Thymus (tissue), 11 donors: ENCODE measurements at regions not wholly inside any gene's neighbourhood (a gene's known extent, or its start where the extent isn't known, plus 50 kb on each side); places are given as distances from the start of the nearest gene placed in this dataset.

ENCODE experiments used
- DNase-seq, 9 donors: peaks; one replicate each; pipeline ENCODE4 v3.0.0-alpha.2; 2013; ENCODE audit warnings: low spot score in 9 of 9, low read depth in 6 of 9, missing footprints in 1 of 9
- H3K27ac ChIP-seq, 2 donors: one replicate each; pipeline ENCODE4 v1.5.1; 2013; ENCODE audit warnings: control low read depth in 1 of 2, low read depth in 1 of 2, low read length in 1 of 2, mild to moderate bottlenecking in 1 of 2, moderate library complexity in 1 of 2
- H3K27me3 ChIP-seq, 2 donors: one replicate each; pipeline ENCODE4 v1.5.1; 2013; ENCODE audit warnings: low read length in 1 of 2; ENCODE audit not compliant: control insufficient read depth in 2 of 2, insufficient read depth in 1 of 2
- H3K36me3 ChIP-seq, 2 donors: one replicate each; pipeline ENCODE4 v1.5.1; 2013; ENCODE audit warnings: low read length in 1 of 2, mild to moderate bottlenecking in 1 of 2, moderate library complexity in 1 of 2; ENCODE audit not compliant: control insufficient read depth in 2 of 2, insufficient read depth in 2 of 2
- H3K4me1 ChIP-seq, 2 donors: one replicate each; pipeline ENCODE4 v1.5.1; 2013; ENCODE audit warnings: low read length in 2 of 2; ENCODE audit not compliant: control insufficient read depth in 2 of 2, insufficient read depth in 2 of 2
- H3K4me3 ChIP-seq, 2 donors: one replicate each; pipeline ENCODE4 v1.5.1; 2013; ENCODE audit warnings: low read length in 2 of 2, control low read depth in 1 of 2, mild to moderate bottlenecking in 1 of 2
- H3K9me3 ChIP-seq, 2 donors: one replicate each; pipeline ENCODE4 v1.5.1; 2013; ENCODE audit warnings: low read length in 1 of 2, mild to moderate bottlenecking in 1 of 2; ENCODE audit not compliant: control insufficient read depth in 2 of 2, insufficient read depth in 1 of 2
- WGBS: extraction: QIAGEN DNeasy Blood & Tissue Kit; methylation state at CpG from one replicate; pipeline ENCODE4 v1.1.7; 2013; 5-methylcytosine and 5-hydroxymethylcytosine counted together
- donor health status: healthy.

GRCh38 chr11:130763087-130763980 lies 152.9 kb downstream of the SNX19 start:
- H3K27me3 ChIP-seq = no peaks in the 10 kb centered on the region
- DNase-seq = no peak
- no peaks in the 10 kb centered on the region for H3K4me1 ChIP-seq
- no peak overlapping the region for H3K4me3 ChIP-seq
- H3K27ac ChIP-seq = no peak overlapping the region
- H3K9me3 ChIP-seq = no peaks in the 10 kb centered on the region
- 92% methylated on average over 16 of the region's 16 CpGs for WGBS
- no peaks in the 10 kb centered on the region for H3K36me3 ChIP-seq

GRCh38 chr11:130765406-130765805 lies 150.9 kb downstream of the SNX19 start:
- 88% methylated on average over 8 of the region's 8 CpGs for WGBS
- DNase-seq = no peak
- H3K27me3 ChIP-seq = no peaks in the 10 kb centered on the region
- no peak overlapping the region for H3K27ac ChIP-seq
- no peaks in the 10 kb centered on the region for H3K36me3 ChIP-seq
- H3K9me3 ChIP-seq = no peaks in the 10 kb centered on the region
- H3K4me1 ChIP-seq = no peaks in the 10 kb centered on the region
- no peak overlapping the region for H3K4me3 ChIP-seq

- Histone ChIP-seq H3K36me3 (no peaks in the 10 kb centered on the region), H3K9me3 (no peaks in the 10 kb centered on the region), H3K27me3 (no peaks in the 10 kb centered on the region), H3K4me1 (no peaks in the 10 kb centered on the region), H3K27ac (no peak overlapping the region), H3K4me3 (no peak overlapping the region)
- DNase-seq = no peak
- 51% methylated on average over 5 of the region's 5 CpGs for WGBS
Measured at GRCh38 chr11:130765951-130766649, 150.2 kb downstream of the SNX19 start.

GRCh38 chr11:130766650-130767565 lies 149.4 kb downstream of the SNX19 start:
- no peaks in the 10 kb centered on the region for H3K36me3 ChIP-seq
- H3K4me1 ChIP-seq = no peaks in the 10 kb centered on the region
- no peak overlapping the region for H3K27ac ChIP-seq
- H3K4me3 ChIP-seq = no peak overlapping the region
- H3K9me3 ChIP-seq = no peaks in the 10 kb centered on the region
- DNase-seq = no peak
- 55% methylated on average over 3 of the region's 3 CpGs for WGBS
- no peaks in the 10 kb centered on the region for H3K27me3 ChIP-seq

GRCh38 chr11:130769782-130770535 lies 146.3 kb downstream of the SNX19 start:
- no peaks in the 10 kb centered on the region for H3K4me1 ChIP-seq
- no peak for DNase-seq

GRCh38 chr11:130771708-130772107 lies 144.6 kb downstream of the SNX19 start:
- 93% methylated on average over 7 of the region's 7 CpGs for WGBS
- DNase-seq = no peak
- H3K9me3 ChIP-seq = no peaks in the 10 kb centered on the region
- no peaks in the 10 kb centered on the region for H3K36me3 ChIP-seq
- no peak overlapping the region for H3K4me3 ChIP-seq
- no peaks in the 10 kb centered on the region for H3K27me3 ChIP-seq
- H3K4me1 ChIP-seq = no peaks in the 10 kb centered on the region
- H3K27ac ChIP-seq = no peak overlapping the region

More at GRCh38 chr11:130769782-130770535, 146.3 kb downstream of the SNX19 start:
- Histone ChIP-seq H3K27me3 (no peaks in the 10 kb centered on the region), H3K27ac (no peak overlapping the region), H3K4me3 (no peak overlapping the region), H3K9me3 (no peaks in the 10 kb centered on the region), H3K36me3 (no peaks in the 10 kb centered on the region)
- 95% methylated on average over 8 of the region's 8 CpGs for WGBS

- Histone ChIP-seq H3K27me3 (no peaks in the 10 kb centered on the region), H3K9me3 (no peaks in the 10 kb centered on the region), H3K27ac (no peak overlapping the region), H3K4me3 (no peak overlapping the region), H3K4me1 (no peaks in the 10 kb centered on the region), H3K36me3 (no peaks in the 10 kb centered on the region)
- no peak for DNase-seq
- WGBS = 48% methylated on average over 6 of the region's 6 CpGs
Measured at GRCh38 chr11:130772266-130773227, 143.7 kb downstream of the SNX19 start.
